PFSK-1 (cell line): ENCODE measurements at regions not wholly inside any gene's neighbourhood (a gene's known extent, or its start where the extent isn't known, plus 50 kb on each side); places are given as distances from the start of the nearest gene placed in this dataset.

Experiments used
- POLR2AphosphoS5 ChIP-seq: IDR thresholded peaks from 2 replicates; pipeline ENCODE4 v1.6.1; 2012; ENCODE audit warnings: low read depth, mild to moderate bottlenecking, control low read depth, low read length, moderate library complexity
- REST ChIP-seq, 2 experiments: IDR thresholded peaks; 2 replicates each; pipeline versions ENCODE4 v1.6.1 to v1.8.0; 2011 to 2012; ENCODE audit warnings: low read depth in 2 of 2, low read length in 2 of 2, control low read depth in 1 of 2, inconsistent platforms in 1 of 2, mild to moderate bottlenecking in 1 of 2, moderate library complexity in 1 of 2; ENCODE audit not compliant: insufficient read depth in 1 of 2
- TAF1 ChIP-seq: IDR thresholded peaks from 2 replicates; pipeline ENCODE4 v1.6.1; 2012; ENCODE audit warnings: low read length, control low read depth, borderline replicate concordance; ENCODE audit not compliant: insufficient read depth

- TF ChIP-seq POLR2AphosphoS5 (no peak), REST (IDR thresholded peaks at IDR 0.05; ENCODE audit: insufficient read depth in 1 of 2, low read depth in 2 of 2, low read length in 2 of 2) (no peak), TAF1 (no peak)
Measured at GRCh38 chr13:104301171-104301975, 1235.2 kb upstream of the SLC10A2 start.
